ENCODE measurements at regions not wholly inside any gene's neighbourhood (a gene's known extent, or its start where the extent isn't known, plus 50 kb on each side); places are given as distances from the start of the nearest gene placed in this dataset.

DNA sequence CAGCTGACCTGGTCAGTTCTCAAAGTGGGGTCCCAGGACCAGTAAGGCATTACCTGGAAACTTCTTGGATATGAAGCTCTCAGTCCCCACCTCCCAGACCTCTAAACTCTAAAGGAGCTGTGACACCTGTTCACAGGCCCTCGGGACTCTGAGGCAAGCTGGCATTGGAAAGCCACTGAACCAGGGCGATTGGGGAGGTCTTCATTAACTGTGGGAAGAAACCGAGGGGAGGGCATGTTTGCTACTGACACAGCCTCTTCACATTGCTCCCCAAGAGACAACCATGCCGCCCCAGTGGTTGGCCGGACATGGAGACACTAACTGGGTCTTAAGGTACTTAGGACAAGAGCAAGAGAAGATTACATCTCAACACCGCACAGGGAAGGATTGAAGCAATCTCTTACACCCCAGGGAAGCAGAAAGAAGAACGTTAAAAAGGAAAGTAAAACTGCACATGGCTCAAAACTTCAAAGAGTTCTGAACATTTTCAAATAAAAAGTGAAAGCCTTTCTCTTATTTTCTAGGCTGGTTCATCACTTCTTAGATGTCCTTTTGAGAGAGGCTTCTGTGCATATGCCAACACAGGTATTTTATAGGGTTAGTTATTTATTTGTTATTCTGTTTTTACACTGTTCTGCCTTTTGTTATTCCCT, 210.0 kb upstream of the CST7 start:
- DNase-seq (ENCODE audit: low spot score): no peak

- no peak for DNase-seq (ENCODE audit: low spot score)
Observed at GRCh38 chr20:24739746-24740145, 209.3 kb upstream of the CST7 start.

- no peak for DNase-seq (ENCODE audit: low spot score)
Observed at GRCh38 chr20:24741493-24742072, 207.5 kb upstream of the CST7 start.

GRCh38 chr20:24742436-24742835, 206.6 kb upstream of the CST7 start:
- no peak for DNase-seq (ENCODE audit: low spot score)

DNA sequence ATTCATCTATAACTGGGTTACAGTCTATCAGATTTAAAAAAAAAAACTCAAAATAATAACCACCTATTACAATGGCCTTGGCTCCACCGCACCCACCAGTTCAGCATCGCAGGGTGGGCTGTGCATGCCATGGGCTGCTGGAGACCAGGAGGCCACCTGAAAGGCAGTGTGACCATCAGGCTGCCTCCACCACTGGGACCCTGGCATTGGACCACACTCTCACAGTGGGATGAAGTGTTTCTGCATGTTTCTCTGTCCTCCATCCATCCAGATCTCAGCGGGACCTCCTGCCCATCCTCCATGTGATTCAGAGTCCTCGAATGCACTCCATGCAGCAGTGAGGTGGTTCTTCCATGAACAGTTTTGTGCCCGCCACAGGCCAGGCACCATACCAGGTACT, 206.1 kb upstream of the CST7 start:
- DNase-seq (ENCODE audit: low spot score): no peak

DNA sequence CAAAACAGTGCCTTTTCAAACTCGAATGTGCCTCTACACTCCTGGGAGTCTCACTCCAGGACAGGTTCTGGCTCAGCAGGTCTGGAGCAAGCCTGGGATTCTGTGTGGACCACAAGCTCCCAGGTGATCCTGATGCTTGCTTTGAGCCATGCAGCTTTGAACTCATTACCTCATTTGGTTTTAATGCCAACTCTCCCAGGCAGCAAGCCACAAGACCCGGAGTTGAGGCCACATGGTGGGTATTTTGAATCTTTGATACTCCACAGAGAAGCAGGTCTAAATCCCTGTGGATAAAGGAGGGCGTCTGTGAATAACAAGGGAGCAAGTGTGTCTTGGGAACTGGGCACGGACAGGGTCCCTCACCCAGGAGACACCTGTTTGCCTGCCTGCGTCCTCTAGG, 205.4 kb upstream of the CST7 start:
- no peak for DNase-seq (ENCODE audit: low spot score)

GRCh38 chr20:24744747-24745146, 204.3 kb upstream of the CST7 start:
- no peak for DNase-seq (ENCODE audit: low spot score)

DNA sequence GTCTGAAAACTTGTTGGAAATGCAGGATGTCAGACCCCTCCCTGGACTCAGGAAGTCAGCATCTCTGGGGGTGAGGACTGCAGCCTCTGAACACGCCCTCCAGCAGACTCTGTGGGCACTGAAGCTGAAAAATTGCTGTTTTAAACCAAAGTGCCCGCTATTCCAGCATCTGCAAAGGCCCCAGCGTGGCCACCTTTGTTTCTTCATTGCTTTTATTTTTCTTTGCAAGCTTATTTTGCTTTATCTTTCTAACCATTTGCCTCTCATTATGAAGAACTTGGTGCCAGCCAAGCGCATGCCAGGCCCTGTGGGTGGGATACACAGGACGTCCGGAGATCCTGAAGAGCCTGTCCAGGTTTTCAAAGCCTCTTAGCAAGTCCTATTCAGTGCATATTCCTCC, 203.9 kb upstream of the CST7 start:
- no peak for DNase-seq (ENCODE audit: low spot score)

GRCh38 chr20:24745617-24746350, 203.3 kb upstream of the CST7 start:
- DNase-seq (ENCODE audit: low spot score): no peak

DNA sequence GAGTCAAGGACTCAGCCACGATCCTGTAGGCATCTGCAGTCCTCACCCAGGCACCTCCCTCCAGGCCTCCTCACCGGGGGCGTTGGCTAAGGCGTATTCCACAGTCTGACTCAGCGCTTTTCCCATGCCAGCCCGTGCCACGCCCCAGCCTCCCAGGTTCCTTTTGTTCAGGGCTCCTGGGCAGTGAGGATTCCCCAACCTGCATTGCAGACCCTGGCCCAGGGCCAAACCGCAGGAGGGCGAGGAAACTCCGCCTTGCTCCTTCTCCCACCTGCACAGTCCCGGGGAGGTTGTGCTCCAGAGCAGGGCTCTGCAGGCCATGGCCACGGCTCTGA, 202.8 kb upstream of the CST7 start:
- no peak for DNase-seq (ENCODE audit: low spot score)

DNA sequence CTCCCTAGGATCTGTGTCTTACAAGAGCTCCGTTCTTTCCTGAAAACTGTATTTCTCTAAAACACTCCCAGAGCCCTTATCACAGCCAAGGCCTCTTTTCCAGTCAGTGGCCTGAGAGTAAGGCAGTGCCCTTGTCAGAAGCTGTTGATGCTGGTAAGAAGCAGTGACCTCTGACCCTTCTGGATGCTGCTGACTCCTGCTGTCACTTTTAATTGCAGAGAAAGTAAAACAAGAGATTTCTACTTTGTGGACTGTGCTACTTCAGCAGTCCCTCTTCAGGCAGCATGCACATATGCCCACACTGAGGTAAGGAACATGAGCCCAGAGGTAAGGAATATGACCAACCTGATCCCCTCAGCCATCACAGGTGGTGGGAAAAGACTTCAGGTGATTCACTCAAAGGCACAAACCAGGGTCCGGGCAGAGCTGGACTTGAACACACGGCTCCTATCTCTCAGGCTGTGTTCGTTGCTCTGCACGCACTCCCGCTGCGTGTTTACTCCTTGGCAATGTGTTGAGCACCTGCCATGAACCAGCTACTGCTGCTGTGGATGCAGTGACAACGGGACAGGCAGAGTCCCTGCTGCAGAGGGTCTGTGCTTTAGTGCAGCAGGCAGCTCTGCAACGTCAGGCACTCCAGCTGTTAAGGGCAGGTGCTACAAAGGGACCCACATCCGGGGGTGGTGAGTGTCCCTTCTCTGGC, 201.9 kb upstream of the CST7 start:
- no peak for DNase-seq (ENCODE audit: low spot score)

DNA sequence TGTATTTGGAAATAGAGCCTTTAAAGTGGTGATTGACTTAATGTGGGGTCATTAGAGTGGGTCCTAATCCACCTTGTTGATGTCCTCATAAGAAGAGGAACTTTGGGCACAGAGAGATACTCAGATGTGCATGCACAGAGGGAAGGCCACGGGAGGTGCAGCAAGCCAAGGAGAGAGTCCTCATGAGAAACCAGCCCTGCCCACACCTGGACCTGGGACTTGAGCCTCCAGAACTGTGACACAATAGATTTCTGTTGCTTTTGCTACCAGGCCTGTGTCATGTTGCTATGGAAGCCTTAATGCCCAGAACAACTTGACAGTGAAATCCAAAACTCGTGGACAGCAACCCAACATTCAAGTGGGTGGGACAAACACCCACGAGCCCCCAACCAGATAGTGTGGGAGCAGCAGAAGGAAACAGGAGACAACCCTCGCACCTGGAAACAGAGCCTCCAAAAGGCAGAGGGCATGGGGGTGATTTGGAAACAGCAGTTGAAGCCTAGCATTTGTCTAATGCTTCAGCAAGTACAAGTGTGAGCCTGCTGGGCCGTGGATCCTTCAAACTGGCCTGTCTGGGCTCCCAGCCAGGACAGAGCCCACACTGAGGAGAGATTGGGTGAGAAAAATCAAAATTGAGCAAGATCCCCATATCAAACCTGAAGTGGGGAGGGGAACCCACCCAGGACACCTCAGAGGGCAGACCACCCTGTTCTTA, 201.0 kb upstream of the CST7 start:
- DNase-seq (ENCODE audit: low spot score): no peak

GRCh38 chr20:24751551-24751950, 197.5 kb upstream of the CST7 start:
- no peak for DNase-seq (ENCODE audit: low spot score)

DNA sequence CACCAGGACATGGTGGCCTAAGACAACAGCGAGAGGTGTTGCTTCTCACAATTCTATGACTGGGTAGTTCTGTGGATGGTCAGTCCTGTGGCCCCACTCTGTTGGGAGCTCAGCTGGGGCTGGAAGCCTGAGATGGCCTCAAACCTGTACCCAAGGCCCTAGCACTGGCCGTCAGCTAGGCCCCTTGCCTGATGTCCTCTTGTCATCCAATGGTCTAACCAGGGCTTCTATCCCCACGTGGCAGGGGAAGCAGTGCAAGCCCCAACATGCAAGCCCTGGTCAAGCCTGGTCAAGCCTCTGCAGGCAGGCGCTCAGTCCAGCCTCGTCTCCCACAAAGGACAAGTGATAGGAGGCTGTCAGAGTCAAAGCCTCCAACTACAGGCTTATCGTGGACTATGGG, 196.5 kb upstream of the CST7 start:
- no peak for DNase-seq (ENCODE audit: low spot score)

DNA sequence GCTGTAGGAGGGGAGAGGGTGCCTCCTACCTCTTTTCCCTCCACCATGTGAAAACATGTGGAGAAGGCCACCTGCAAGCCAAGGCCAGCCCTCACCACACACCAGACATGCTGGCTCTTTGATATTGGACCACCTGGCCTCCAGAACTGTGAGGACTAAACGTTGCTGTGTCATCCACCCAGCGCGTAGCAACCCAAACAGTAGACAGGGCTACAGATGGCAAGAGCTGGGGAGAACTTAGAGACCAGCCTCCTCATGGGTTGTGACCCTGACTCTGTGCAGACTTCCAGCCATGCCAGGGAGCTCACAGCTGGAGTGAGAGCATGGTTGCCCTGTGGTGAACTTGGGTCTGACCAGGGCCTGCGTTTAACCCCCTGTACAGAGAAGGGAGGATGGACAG, 195.9 kb upstream of the CST7 start:
- no peak for DNase-seq (ENCODE audit: low spot score)

DNA sequence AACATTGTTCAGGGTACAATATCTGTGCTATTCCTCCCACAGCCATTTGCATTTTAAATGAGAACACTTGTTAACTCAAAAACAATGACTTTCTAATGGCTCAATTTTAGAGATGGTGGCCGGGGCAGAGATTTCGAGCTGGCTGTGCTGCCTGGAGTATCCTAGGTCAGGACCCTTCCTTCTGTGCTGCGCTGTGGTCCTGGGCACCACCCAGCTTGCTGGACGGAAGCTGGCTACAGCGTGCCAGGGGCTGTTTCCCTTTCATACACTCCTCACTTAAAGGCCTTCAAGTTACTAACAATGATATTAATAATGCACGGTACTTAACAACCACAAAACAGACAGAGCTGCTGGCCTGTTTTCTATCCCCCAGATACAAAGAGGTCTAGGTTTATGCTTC, 194.4 kb upstream of the CST7 start:
- DNase-seq (ENCODE audit: low spot score): no peak

- no peak for DNase-seq (ENCODE audit: low spot score)
Observed at GRCh38 chr20:24755411-24755922, 193.6 kb upstream of the CST7 start.

DNA sequence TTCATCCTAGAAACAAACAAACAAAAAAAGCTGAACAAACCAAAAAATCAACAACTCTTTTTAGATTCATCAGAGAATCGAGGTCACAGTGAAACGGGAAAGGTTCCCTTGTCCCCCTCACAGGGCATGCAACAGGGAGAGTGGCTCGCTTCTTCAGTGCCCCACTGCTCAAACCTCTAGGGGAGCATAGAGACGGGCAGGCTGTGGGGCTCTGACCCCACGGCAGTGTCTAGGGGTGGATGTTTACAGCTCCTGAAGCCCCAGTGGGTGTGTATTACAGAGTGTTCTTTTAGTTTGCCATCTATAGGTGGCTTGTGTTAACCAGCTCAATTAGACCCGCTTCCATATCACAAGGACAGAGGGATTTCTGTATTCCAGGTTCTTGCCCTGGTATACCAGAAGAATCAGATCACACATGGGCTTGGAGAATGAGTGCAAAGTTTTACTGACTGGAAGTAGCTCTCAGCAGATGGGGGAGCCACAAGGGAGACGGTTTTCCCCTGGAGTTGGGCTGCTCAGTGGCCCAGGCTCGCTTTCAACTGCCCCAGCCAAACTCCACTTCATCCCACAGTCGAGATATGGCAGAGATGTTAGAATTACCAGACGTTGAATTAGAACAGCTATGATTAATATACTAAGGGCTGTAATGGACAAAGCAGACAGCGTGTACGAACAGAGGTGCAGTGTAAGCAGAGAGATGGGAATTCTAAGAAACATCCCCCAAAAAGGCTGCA, 192.6 kb upstream of the CST7 start:
- no peak for DNase-seq (ENCODE audit: low spot score)

GRCh38 chr20:24761220-24762065, 187.6 kb upstream of the CST7 start:
- no peak for DNase-seq (ENCODE audit: low spot score)

DNA sequence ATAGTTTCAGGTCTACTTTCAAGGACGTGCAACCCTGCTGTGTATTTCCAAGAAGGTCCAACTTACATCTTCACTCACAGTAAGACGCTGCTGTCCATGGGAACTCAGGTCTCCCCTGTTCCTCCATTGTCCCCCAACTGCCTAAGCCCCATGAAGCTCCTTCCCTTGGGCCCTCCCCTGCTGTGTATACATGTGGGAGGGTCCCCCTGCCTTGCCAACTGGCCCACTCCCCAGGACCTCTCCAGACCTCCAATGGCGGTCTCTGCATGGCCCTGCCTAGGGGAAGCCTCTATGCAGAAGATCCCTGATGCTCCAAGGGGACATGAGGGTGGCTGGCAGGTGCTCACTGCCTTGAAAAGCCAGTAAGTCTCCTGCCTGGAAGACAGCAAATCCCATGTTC, 186.7 kb upstream of the CST7 start:
- no peak for DNase-seq (ENCODE audit: low spot score)
